ENCODE measurements at regions not wholly inside any gene's neighbourhood (a gene's known extent, or its start where the extent isn't known, plus 50 kb on each side); places are given as distances from the start of the nearest gene placed in this dataset.

- H4K20me1 ChIP-seq (ENCODE audit: insufficient read depth): no peaks in the 10 kb centered on the region
- RAD21 ChIA-PET (ENCODE audit: low non-redundant PET in 1 of 2, low total read pairs in 2 of 2, uncharacterized antibody in 2 of 2, unreplicated experiment in 2 of 2): no interaction called here
- no peak overlapping the region for H3K9ac ChIP-seq (ENCODE audit: low read length)
- TF ChIP-seq ZNF274 (IDR thresholded peaks at IDR 0.05; ENCODE audit: low read depth, low read length) (no peak), CEBPB (IDR thresholded peaks at IDR 0.05; ENCODE audit: low read depth) (no peak), SP1 (IDR thresholded peaks at IDR 0.05; ENCODE audit: low read depth) (no peak), YY1 (IDR thresholded peaks at IDR 0.05; ENCODE audit: extremely low read depth, insufficient replicate concordance, low read depth, low read length) (no peak), POLR2AphosphoS5 (IDR thresholded peaks at IDR 0.05; ENCODE audit: low read depth, low read length) (no peak), REST (IDR thresholded peaks at IDR 0.05; ENCODE audit: low read depth) (no peak), JUND (IDR thresholded peaks at IDR 0.05) (no peak), EZH2phosphoT487 (IDR thresholded peaks at IDR 0.05; ENCODE audit: borderline replicate concordance) (no peak), SRF (IDR thresholded peaks at IDR 0.05; ENCODE audit: low read depth) (no peak), EGR1 (IDR thresholded peaks at IDR 0.05; ENCODE audit: low read depth) (no peak), ELF1 (IDR thresholded peaks at IDR 0.05; ENCODE audit: borderline replicate concordance, low read depth) (no peak)
- no TSS peak for BruUV-seq (replicated peaks)
- H2AFZ ChIP-seq (ENCODE audit: low read depth, low read length, poor library complexity, severe bottlenecking): no peak overlapping the region
- no peaks in the 10 kb centered on the region for H3K27me3 ChIP-seq (ENCODE audit: insufficient read depth, low read length)
- ATAC-seq: no peak
- intact Hi-C loops (cut with micrococcal nuclease): no loop called here
- no peaks in the 10 kb centered on the region for H3K9me3 ChIP-seq (ENCODE audit: control insufficient read depth in 1 of 2, insufficient read depth in 1 of 2, low read depth in 1 of 2, low read length in 2 of 2)
- H3K9me2 ChIP-seq (ENCODE audit: insufficient read depth): no peaks in the 10 kb centered on the region
- no peaks in the 10 kb centered on the region for H3K36me3 ChIP-seq (ENCODE audit: control insufficient read depth in 1 of 2, insufficient read depth in 2 of 2, low read length in 2 of 2)
- no peak overlapping the region for H3K4me3 ChIP-seq (replicated peaks in 1 of 2; ENCODE audit: low read depth in 1 of 2, low read length in 2 of 2)
- POLR2A ChIA-PET: no interaction called here
- no peak overlapping the region for H3K4me2 ChIP-seq (ENCODE audit: low read length)
- CTCF ChIA-PET: no interaction called here
- H3K27ac ChIP-seq (ENCODE audit: low read depth, low read length): no peak overlapping the region
- peaks cover 0 to 10% of the 10 kb centered on the region in 2 experiments; a peak in 2 of 4 replicates for H3K4me1 ChIP-seq (ENCODE audit: control insufficient read depth in 1 of 2, insufficient read depth in 2 of 2, low read length in 2 of 2)
- H3K79me2 ChIP-seq (ENCODE audit: insufficient read depth, low read length): no peaks in the 10 kb centered on the region
- DNase-seq (ENCODE audit: low read depth, low spot score): no peak
These were observed 121.6 kb downstream of the SIK1 start for GRCh38 chr21:43305336-43305665.

Measured in HCT116 (cell line).